ENCODE measurements at regions not wholly inside any gene's neighbourhood (a gene's known extent, or its start where the extent isn't known, plus 50 kb on each side); places are given as distances from the start of the nearest gene placed in this dataset.

- TF ChIP-seq CTCF (IDR thresholded peaks at IDR 0.05): no peak
- no peak for TF ChIP-seq POLR2A (IDR thresholded peaks at IDR 0.05)
Observed at GRCh38 chr7:52727632-52728031, 307.8 kb upstream of the POM121L12 start.

Data from thyroid gland (tissue), 4 donors.